Naive B cell (primary cell): ENCODE measurements at regions not wholly inside any gene's neighbourhood (a gene's known extent, or its start where the extent isn't known, plus 50 kb on each side); places are given as distances from the start of the nearest gene placed in this dataset.
A peak's percentile ranks its signal among the peaks of the same experiment; 100 is the strongest.
"Not testable (repeated sequence)": the region's sequence is repeated elsewhere in the genome, so short reads cannot be mapped to it uniquely, and the experiment has no call there.

ENCODE experiments used
- ATAC-seq, 2 donors: fragments of 150-1000 bp; cut with Tn5 transposase; 2 replicates each; pipeline ENCODE4 v1.10.0; 2021; ENCODE audit warnings: low read depth in 2 of 2, mild to moderate bottlenecking in 2 of 2, moderate library complexity in 2 of 2
- DNase-seq: peaks from one replicate; pipeline ENCODE4 v3.0.0; 2022
- H3K27ac Mint-ChIP-seq, 6 donors: one replicate each; pipeline ENCODE4 v1.8.0; 2020 to 2022; ENCODE audit warnings: mild to moderate bottlenecking in 6 of 6, mixed read lengths in 6 of 6, moderate library complexity in 5 of 6, inconsistent platforms in 2 of 6
- H3K27me3 Mint-ChIP-seq, 3 donors: one replicate each; pipeline ENCODE4 v1.8.0; 2021 to 2022; ENCODE audit warnings: mixed read lengths in 3 of 3, mild to moderate bottlenecking in 1 of 3
- H3K36me3 Mint-ChIP-seq, 2 donors: one replicate each; pipeline ENCODE4 v1.8.0; 2020 to 2022; ENCODE audit warnings: mixed read lengths in 2 of 2, inconsistent platforms in 1 of 2, mild to moderate bottlenecking in 1 of 2
- H3K4me1 Mint-ChIP-seq, 3 donors: one replicate each; pipeline ENCODE4 v1.8.0; 2020 to 2022; ENCODE audit warnings: mixed read lengths in 3 of 3, inconsistent platforms in 1 of 3, mild to moderate bottlenecking in 1 of 3, moderate library complexity in 1 of 3
- H3K4me3 Mint-ChIP-seq, 8 donors: one replicate each; pipeline ENCODE4 v1.8.0; 2020 to 2022; ENCODE audit warnings: mild to moderate bottlenecking in 8 of 8, mixed read lengths in 8 of 8, moderate library complexity in 8 of 8, inconsistent platforms in 2 of 8
- H3K9me3 Mint-ChIP-seq, 7 donors: one replicate each; pipeline ENCODE4 v1.8.0; 2020 to 2022; ENCODE audit warnings: mixed read lengths in 7 of 7, mild to moderate bottlenecking in 5 of 7, inconsistent platforms in 2 of 7, moderate library complexity in 1 of 7

- H3K4me1 Mint-ChIP-seq: no peaks in the 10 kb centered on the region
- H3K36me3 Mint-ChIP-seq: no peaks in the 10 kb centered on the region
- peaks cover 0 to 11% (median 6%) of the 10 kb centered on the region in 7 donors for H3K9me3 Mint-ChIP-seq
- H3K27ac Mint-ChIP-seq: no peak overlapping the region
- peaks cover 10 to 23% (median 17%) of the 10 kb centered on the region in 3 donors for H3K27me3 Mint-ChIP-seq
- no peak overlapping the region for H3K4me3 Mint-ChIP-seq
- DNase-seq (no peak), ATAC-seq (no peak)
Observed at GRCh38 chr3:130800829-130801228, 54.2 kb upstream of the PIK3R4 start.

GRCh38 chr3:130801473-130801872 is 54.8 kb upstream of the PIK3R4 start:
- Mint-ChIP-seq H3K27me3 (peaks cover 10 to 24% (median 17%) of the 10 kb centered on the region in 3 donors), H3K9me3 (peaks cover 0 to 11% (median 9%) of the 10 kb centered on the region in 7 donors), H3K4me1 (no peaks in the 10 kb centered on the region), H3K27ac (no peak overlapping the region), H3K4me3 (no peak overlapping the region), H3K36me3 (no peaks in the 10 kb centered on the region)
- DNase-seq (no peak), ATAC-seq (no peak)

- H3K27me3 Mint-ChIP-seq: peaks cover 0 to 8% (median 4%) of the 10 kb centered on the region in 3 donors
- no peak for DNase-seq
- peaks cover 0 to 16% (median 6%) of the 10 kb centered on the region in 7 donors for H3K9me3 Mint-ChIP-seq
- no peak overlapping the region for H3K27ac Mint-ChIP-seq
- no peak for ATAC-seq
- H3K4me1 Mint-ChIP-seq: no peaks in the 10 kb centered on the region
- no peak overlapping the region for H3K4me3 Mint-ChIP-seq
- H3K36me3 Mint-ChIP-seq: no peaks in the 10 kb centered on the region
Observed at GRCh38 chr3:130811557-130811956, 64.9 kb upstream of the PIK3R4 start.

GRCh38 chr3:130814691-130815472 is 68.3 kb upstream of the PIK3R4 start:
- no peaks in the 10 kb centered on the region for H3K4me1 Mint-ChIP-seq
- H3K27ac Mint-ChIP-seq: no peak overlapping the region
- H3K4me3 Mint-ChIP-seq: no peak overlapping the region
- peaks cover 0 to 6% (median 2%) of the 10 kb centered on the region in 7 donors for H3K9me3 Mint-ChIP-seq
- ATAC-seq (no peak), DNase-seq (no peak)
- peaks cover 0 to 8% (median 4%) of the 10 kb centered on the region in 3 donors for H3K27me3 Mint-ChIP-seq
- H3K36me3 Mint-ChIP-seq: no peaks in the 10 kb centered on the region

GRCh38 chr3:130816561-130817445 is 70.2 kb upstream of the PIK3R4 start:
- ATAC-seq: no peak
- peaks cover 0 to 2% (median 0%) of the 10 kb centered on the region in 7 donors for H3K9me3 Mint-ChIP-seq

GRCh38 chr3:130818066-130818465 is 71.4 kb upstream of the PIK3R4 start:
- not testable (repeated sequence) for ATAC-seq, DNase-seq, H3K9me3 Mint-ChIP-seq, H3K4me3 Mint-ChIP-seq, H3K36me3 Mint-ChIP-seq, H3K4me1 Mint-ChIP-seq
- Mint-ChIP-seq H3K27me3 (peaks cover 0 to 12% (median 0%) of the 10 kb centered on the region in 3 donors), H3K27ac (peak overlapping the region in 1 of 6 donors; percentile 65)

More at GRCh38 chr3:130816561-130817445, 70.2 kb upstream of the PIK3R4 start:
- Mint-ChIP-seq H3K4me3 (no peak overlapping the region), H3K36me3 (no peaks in the 10 kb centered on the region), H3K4me1 (no peaks in the 10 kb centered on the region), H3K27me3 (peaks cover 0 to 12% (median 0%) of the 10 kb centered on the region in 3 donors), H3K27ac (peak overlapping the region in 1 of 6 donors; percentile 87)
- DNase-seq: no peak

- ATAC-seq: no peak
Observed at GRCh38 chr3:130820976-130821375, 72.9 kb upstream of the ATP2C1 start.

GRCh38 chr3:130821806-130822205 is 72.1 kb upstream of the ATP2C1 start:
- no peak for ATAC-seq
- peaks cover 0 to 2% (median 0%) of the 10 kb centered on the region in 7 donors for H3K9me3 Mint-ChIP-seq
- no peak overlapping the region for H3K4me3 Mint-ChIP-seq
- H3K4me1 Mint-ChIP-seq: no peaks in the 10 kb centered on the region
- no peak overlapping the region for H3K27ac Mint-ChIP-seq
- H3K27me3 Mint-ChIP-seq: peaks cover 0 to 20% (median 7%) of the 10 kb centered on the region in 3 donors
- no peak for DNase-seq
- no peaks in the 10 kb centered on the region for H3K36me3 Mint-ChIP-seq

More at GRCh38 chr3:130820976-130821375, 72.9 kb upstream of the ATP2C1 start:
- H3K27ac Mint-ChIP-seq: no peak overlapping the region
- peaks cover 0 to 2% (median 0%) of the 10 kb centered on the region in 7 donors for H3K9me3 Mint-ChIP-seq
- DNase-seq: no peak
- H3K36me3 Mint-ChIP-seq: no peaks in the 10 kb centered on the region
- H3K27me3 Mint-ChIP-seq: peaks cover 0 to 20% (median 7%) of the 10 kb centered on the region in 3 donors
- H3K4me3 Mint-ChIP-seq: no peak overlapping the region
- no peaks in the 10 kb centered on the region for H3K4me1 Mint-ChIP-seq

- no peak for DNase-seq
- Mint-ChIP-seq H3K36me3 (no peaks in the 10 kb centered on the region), H3K9me3 (no peaks in the 10 kb centered on the region), H3K4me1 (no peaks in the 10 kb centered on the region), H3K4me3 (no peak overlapping the region), H3K27me3 (peaks cover 0 to 20% (median 7%) of the 10 kb centered on the region in 3 donors), H3K27ac (no peak overlapping the region)
- no peak for ATAC-seq
Observed at GRCh38 chr3:130823241-130823884, 70.5 kb upstream of the ATP2C1 start.

GRCh38 chr3:130823996-130824395 is 69.9 kb upstream of the ATP2C1 start:
- Mint-ChIP-seq H3K27me3 (peaks cover 0 to 20% (median 7%) of the 10 kb centered on the region in 3 donors), H3K27ac (no peak overlapping the region), H3K9me3 (no peaks in the 10 kb centered on the region), H3K36me3 (no peaks in the 10 kb centered on the region), H3K4me1 (no peaks in the 10 kb centered on the region), H3K4me3 (no peak overlapping the region)
- DNase-seq: no peak
- no peak for ATAC-seq

- peaks cover 0 to 15% (median 7%) of the 10 kb centered on the region in 3 donors for H3K27me3 Mint-ChIP-seq
- peak overlapping the region in 1 of 6 donors; percentile 48 for H3K27ac Mint-ChIP-seq
- H3K36me3 Mint-ChIP-seq: no peaks in the 10 kb centered on the region
- H3K4me1 Mint-ChIP-seq: no peaks in the 10 kb centered on the region
- no peaks in the 10 kb centered on the region for H3K9me3 Mint-ChIP-seq
- DNase-seq: no peak
- no peak for ATAC-seq
- peak overlapping the region in 1 of 8 donors; percentile 44 for H3K4me3 Mint-ChIP-seq
Observed at GRCh38 chr3:130825762-130826299, 68.1 kb upstream of the ATP2C1 start.

GRCh38 chr3:130826516-130827182 is 67.2 kb upstream of the ATP2C1 start:
- peaks cover 0 to 23% (median 7%) of the 10 kb centered on the region in 3 donors for H3K27me3 Mint-ChIP-seq
- no peaks in the 10 kb centered on the region for H3K36me3 Mint-ChIP-seq
- no peak for ATAC-seq
- no peak for DNase-seq
- H3K9me3 Mint-ChIP-seq: no peaks in the 10 kb centered on the region
- H3K27ac Mint-ChIP-seq: no peak overlapping the region
- H3K4me3 Mint-ChIP-seq: no peak overlapping the region
- no peaks in the 10 kb centered on the region for H3K4me1 Mint-ChIP-seq
